Mesenchymal stem cell (in vitro differentiated cells and primary cell): ENCODE measurements at regions not wholly inside any gene's neighbourhood (a gene's known extent, or its start where the extent isn't known, plus 50 kb on each side); places are given as distances from the start of the nearest gene placed in this dataset.

Experiments
- DNase-seq: peaks from one replicate; pipeline ENCODE4 v3.0.0-alpha.2; 2013
- H2AFZ ChIP-seq: one replicate; pipeline ENCODE4 v1.6.1; 2013; ENCODE audit warnings: low read depth, mild to moderate bottlenecking, control low read depth, inconsistent platforms, low read length, moderate library complexity
- H2AK5ac ChIP-seq: 2 replicates; pipeline ENCODE4 v1.6.1; 2013; ENCODE audit warnings: low read length, moderate library complexity, mild to moderate bottlenecking, inconsistent platforms; ENCODE audit not compliant: severe bottlenecking
- H2BK120ac ChIP-seq: one replicate; pipeline ENCODE4 v1.6.1; 2013; ENCODE audit warnings: low read depth, mild to moderate bottlenecking, inconsistent platforms, low read length, moderate library complexity
- H2BK12ac ChIP-seq, 2 experiments: one replicate each; pipeline ENCODE4 v1.6.1; 2013; ENCODE audit warnings: inconsistent platforms in 2 of 2, low read length in 2 of 2, mild to moderate bottlenecking in 2 of 2, moderate library complexity in 2 of 2, control low read depth in 1 of 2
- H2BK15ac ChIP-seq: one replicate; pipeline ENCODE4 v1.6.1; 2013; ENCODE audit warnings: mild to moderate bottlenecking, low read depth, inconsistent platforms; ENCODE audit not compliant: poor library complexity, severe bottlenecking
- H2BK5ac ChIP-seq: 2 replicates; pipeline ENCODE4 v1.6.1; 2013; ENCODE audit warnings: low read depth, mild to moderate bottlenecking, low read length, control low read depth, inconsistent platforms; ENCODE audit not compliant: poor library complexity, severe bottlenecking
- H3K14ac ChIP-seq, 2 experiments: one replicate each; pipeline ENCODE4 v1.6.1; 2013; ENCODE audit warnings: inconsistent platforms in 2 of 2, low read length in 2 of 2, control low read depth in 1 of 2, mild to moderate bottlenecking in 1 of 2, moderate library complexity in 1 of 2
- H3K18ac ChIP-seq, 2 experiments: one replicate each; pipeline ENCODE4 v1.6.1; 2013; ENCODE audit warnings: inconsistent platforms in 2 of 2, low read length in 2 of 2, control low read depth in 1 of 2, low read depth in 1 of 2, mild to moderate bottlenecking in 1 of 2
- H3K23ac ChIP-seq, 2 experiments: one replicate each; pipeline ENCODE4 v1.6.1; 2013; ENCODE audit warnings: inconsistent platforms in 2 of 2, low read length in 2 of 2, mild to moderate bottlenecking in 2 of 2, moderate library complexity in 2 of 2, control low read depth in 1 of 2
- H3K27ac ChIP-seq: 2 replicates; pipeline ENCODE4 v1.5.1; 2013; ENCODE audit warnings: mild to moderate bottlenecking, moderate library complexity, low read length, control low read depth, inconsistent platforms; ENCODE audit not compliant: poor library complexity, severe bottlenecking
- H3K27me3 ChIP-seq, 2 experiments: 2 replicates each; pipeline versions ENCODE4 v1.6.1 to v1.7.0; 2013; ENCODE audit warnings: low read length in 2 of 2, mild to moderate bottlenecking in 2 of 2, moderate library complexity in 2 of 2, control low read depth in 1 of 2, inconsistent platforms in 1 of 2; ENCODE audit not compliant: control insufficient read depth in 1 of 2, insufficient read depth in 1 of 2
- H3K36me3 ChIP-seq, 2 experiments: 2 replicates each; pipeline versions ENCODE4 v1.6.1 to v1.7.0; 2013; ENCODE audit warnings: low read length in 2 of 2, control low read depth in 1 of 2, inconsistent platforms in 1 of 2, low read depth in 1 of 2, mild to moderate bottlenecking in 1 of 2; ENCODE audit not compliant: insufficient read depth in 2 of 2, control insufficient read depth in 1 of 2
- H3K4ac ChIP-seq, 2 experiments: one replicate each; pipeline ENCODE4 v1.6.1; 2013; ENCODE audit warnings: inconsistent platforms in 2 of 2, low read length in 2 of 2, mild to moderate bottlenecking in 2 of 2, moderate library complexity in 2 of 2, control low read depth in 1 of 2, low read depth in 1 of 2
- H3K4me1 ChIP-seq: 2 replicates; pipeline ENCODE4 v1.6.1; 2013; ENCODE audit warnings: low read depth, low read length, control low read depth; ENCODE audit not compliant: control insufficient read depth, insufficient read depth
- H3K4me2 ChIP-seq: 2 replicates; pipeline ENCODE4 v1.6.1; 2013; ENCODE audit warnings: low read length, mild to moderate bottlenecking, inconsistent platforms; ENCODE audit not compliant: poor library complexity, severe bottlenecking
- H3K4me3 ChIP-seq, 2 experiments: 2 replicates each; pipeline versions ENCODE4 v1.5.1 to v1.7.0; 2013; ENCODE audit warnings: low read length in 2 of 2, mild to moderate bottlenecking in 2 of 2, control low read depth in 1 of 2, low read depth in 1 of 2; ENCODE audit not compliant: insufficient read depth in 1 of 2
- H3K79me1 ChIP-seq: replicated peaks from 2 replicates; pipeline ENCODE4 v1.6.1; 2013; ENCODE audit warnings: mild to moderate bottlenecking, control low read depth, low read length, inconsistent platforms; ENCODE audit not compliant: poor library complexity, severe bottlenecking
- H3K9ac ChIP-seq: 2 replicates; pipeline ENCODE4 v1.7.0; 2013; ENCODE audit warnings: mild to moderate bottlenecking, low read length, moderate library complexity
- H3K9me3 ChIP-seq: 2 replicates; pipeline ENCODE4 v1.7.0; 2013; ENCODE audit warnings: mild to moderate bottlenecking, low read length; ENCODE audit not compliant: control insufficient read depth
- H4K8ac ChIP-seq: one replicate; pipeline ENCODE4 v1.6.1; 2013; ENCODE audit warnings: inconsistent platforms, mild to moderate bottlenecking, low read length, moderate library complexity
- H4K91ac ChIP-seq: one replicate; pipeline ENCODE4 v1.6.1; 2013; ENCODE audit warnings: mild to moderate bottlenecking, low read length, inconsistent platforms
- WGBS: methylation state at CpG from one replicate; pipeline ENCODE4 v1.1.7; 2013; ENCODE audit warnings: mixed read lengths; 5-methylcytosine and 5-hydroxymethylcytosine counted together

DNA sequence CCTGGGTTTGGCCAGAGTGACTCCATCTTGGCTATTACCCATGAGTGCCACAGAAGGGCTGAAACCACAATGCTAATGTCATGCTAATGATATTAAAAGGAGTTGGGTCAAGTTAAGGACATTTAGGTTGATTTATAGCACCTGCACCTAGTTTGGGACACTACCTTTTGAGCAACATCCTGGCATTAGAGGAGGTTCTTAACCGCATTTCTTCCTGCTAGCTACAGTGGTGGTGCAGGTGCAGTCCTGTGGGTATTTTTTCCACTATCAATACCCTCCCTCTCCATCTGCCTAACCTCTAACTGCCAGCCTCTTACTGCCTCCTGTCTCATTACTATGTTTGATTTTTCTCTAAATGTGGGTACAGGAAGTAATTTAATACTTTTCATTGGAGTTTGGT, 1276.1 kb downstream of the FSTL5 start:
- Histone ChIP-seq H2BK5ac (no peak overlapping the region), H3K18ac (no peak overlapping the region), H2BK15ac (no peak overlapping the region), H3K14ac (no peak overlapping the region), H3K9me3 (peaks cover 4% of the 10 kb centered on the region), H3K36me3 (no peaks in the 10 kb centered on the region), H2BK120ac (no peak overlapping the region), H3K27me3 (no peaks in the 10 kb centered on the region), H2AFZ (no peak overlapping the region), H3K4me3 (no peak overlapping the region), H3K9ac (no peak overlapping the region), H4K91ac (no peak overlapping the region), H3K4me2 (no peak overlapping the region), H3K27ac (no peak overlapping the region), H3K79me1 (no peaks in the 10 kb centered on the region), H3K4me1 (no peaks in the 10 kb centered on the region), H3K4ac (no peak overlapping the region), H2BK12ac (no peak overlapping the region), H3K23ac (no peak overlapping the region), H4K8ac (no peak overlapping the region), H2AK5ac (no peak overlapping the region)
- DNase-seq, result no peak
- no CpG with 5 or more reads among the region's 1 CpG for WGBS

DNA sequence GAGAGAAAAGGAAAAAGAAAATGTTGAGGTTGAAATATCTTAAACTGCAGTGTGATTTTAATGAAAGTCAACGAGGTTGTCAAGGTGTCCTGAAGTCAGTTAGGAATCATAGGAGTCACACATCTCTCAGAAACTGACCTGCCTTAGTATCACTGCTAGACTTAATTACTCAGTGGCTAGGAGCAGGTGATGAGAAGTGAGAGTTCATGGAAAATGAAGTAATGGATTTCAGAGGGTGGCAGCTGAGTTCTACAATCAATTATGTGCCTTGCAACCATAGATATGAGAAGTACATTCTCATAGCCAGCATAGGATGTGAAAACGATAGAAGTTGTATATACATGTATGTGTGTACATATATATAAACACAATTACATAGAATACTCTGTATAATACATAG, 1269.7 kb downstream of the FSTL5 start:
- Histone ChIP-seq H3K27ac (no peak overlapping the region), H4K8ac (no peak overlapping the region), H3K4me1 (no peaks in the 10 kb centered on the region), H3K4ac (no peak overlapping the region), H3K79me1 (no peaks in the 10 kb centered on the region), H2BK12ac (no peak overlapping the region), H4K91ac (no peak overlapping the region), H3K18ac (no peak overlapping the region), H3K23ac (no peak overlapping the region), H3K4me2 (no peak overlapping the region), H2BK5ac (no peak overlapping the region), H3K9ac (no peak overlapping the region), H3K4me3 (no peak overlapping the region), H2BK120ac (no peak overlapping the region), H3K9me3 (no peaks in the 10 kb centered on the region), H2AFZ (no peak overlapping the region), H3K14ac (no peak overlapping the region), H3K27me3 (no peaks in the 10 kb centered on the region), H2AK5ac (no peak overlapping the region), H3K36me3 (no peaks in the 10 kb centered on the region), H2BK15ac (no peak overlapping the region)
- 33% methylated on average over 1 of the region's 2 CpGs for WGBS
- DNase-seq, result no peak

DNA sequence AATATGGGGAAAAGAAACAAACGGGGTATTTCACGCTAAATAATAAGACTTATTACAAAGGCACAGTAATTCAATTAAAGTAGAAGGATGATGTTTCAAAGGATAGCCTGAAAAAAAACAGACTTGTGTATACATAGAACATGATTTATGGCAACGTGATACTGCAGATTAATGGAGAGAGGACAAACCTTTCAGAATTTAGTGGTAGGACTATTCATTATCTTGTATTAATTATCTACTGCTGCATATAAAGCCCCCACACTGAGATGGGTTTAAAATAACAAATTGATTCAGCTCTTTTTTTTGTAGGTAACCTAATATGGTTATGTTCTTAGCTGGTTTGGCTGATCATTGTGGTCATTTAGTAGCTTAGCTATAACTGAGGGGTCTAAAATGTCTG, 1269.0 kb downstream of the FSTL5 start:
- Histone ChIP-seq H3K36me3 (no peaks in the 10 kb centered on the region), H3K27ac (no peak overlapping the region), H2BK15ac (no peak overlapping the region), H3K18ac (no peak overlapping the region), H3K23ac (no peak overlapping the region), H2BK12ac (no peak overlapping the region), H2BK120ac (no peak overlapping the region), H3K79me1 (no peaks in the 10 kb centered on the region), H3K9me3 (no peaks in the 10 kb centered on the region), H3K4ac (no peak overlapping the region), H4K91ac (no peak overlapping the region), H2AK5ac (no peak overlapping the region), H4K8ac (no peak overlapping the region), H3K4me3 (no peak overlapping the region), H2AFZ (no peak overlapping the region), H3K27me3 (no peaks in the 10 kb centered on the region), H2BK5ac (no peak overlapping the region), H3K4me2 (no peak overlapping the region), H3K4me1 (no peaks in the 10 kb centered on the region), H3K9ac (no peak overlapping the region), H3K14ac (no peak overlapping the region)
- no CpG with 5 or more reads among the region's 3 CpGs for WGBS
- no peak for DNase-seq

DNA sequence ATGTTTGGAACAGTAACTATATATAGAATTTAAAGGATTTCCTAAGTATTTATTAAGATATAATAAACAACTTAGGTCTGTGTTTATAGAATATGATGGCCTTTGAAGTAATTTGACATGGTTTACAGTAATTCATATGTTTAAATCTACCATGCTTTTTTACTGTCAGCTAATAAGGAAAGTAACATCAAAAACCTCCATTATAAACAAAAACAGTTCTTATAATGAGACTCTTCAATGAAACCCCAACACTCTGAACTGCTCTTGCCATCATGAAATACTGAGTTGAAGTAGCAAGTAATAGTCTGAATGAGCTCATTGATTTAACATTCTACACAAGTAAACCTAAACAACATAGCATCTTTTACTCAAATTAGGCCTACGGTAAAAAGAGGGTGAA, 1236.5 kb downstream of the FSTL5 start:
- DNase-seq, result peak; percentile 2
- no CpG with 5 or more reads among the region's 1 CpG for WGBS
- no peak overlapping the region for H2AFZ ChIP-seq

More for the DNA sequence above, 1236.5 kb downstream of the FSTL5 start:
- Histone ChIP-seq H3K4me1 (no peaks in the 10 kb centered on the region), H3K4me2 (no peak overlapping the region), H2AK5ac (no peak overlapping the region), H3K79me1 (no peaks in the 10 kb centered on the region), H3K9me3 (peaks cover 23% of the 10 kb centered on the region), H3K36me3 (no peaks in the 10 kb centered on the region), H3K9ac (no peak overlapping the region), H2BK12ac (no peak overlapping the region), H3K27ac (no peak overlapping the region), H2BK5ac (no peak overlapping the region), H3K18ac (no peak overlapping the region), H3K27me3 (no peaks in the 10 kb centered on the region), H3K4ac (no peak overlapping the region), H3K23ac (no peak overlapping the region), H3K14ac (no peak overlapping the region), H4K8ac (no peak overlapping the region), H2BK15ac (no peak overlapping the region), H2BK120ac (no peak overlapping the region), H3K4me3 (no peak overlapping the region), H4K91ac (no peak overlapping the region)
